CD4-positive, alpha-beta T cell treated with Interleukin-15 for 4 hours (primary cell): ENCODE measurements at regions not wholly inside any gene's neighbourhood (a gene's known extent, or its start where the extent isn't known, plus 50 kb on each side); places are given as distances from the start of the nearest gene placed in this dataset.
"Not testable (repeated sequence)": the region's sequence is repeated elsewhere in the genome, so short reads cannot be mapped to it uniquely, and the experiment has no call there.

ENCODE experiments used
- DNase-seq: peaks from one replicate; pipeline ENCODE4 v3.0.0-alpha.2; 2020; ENCODE audit warnings: low spot score

DNA sequence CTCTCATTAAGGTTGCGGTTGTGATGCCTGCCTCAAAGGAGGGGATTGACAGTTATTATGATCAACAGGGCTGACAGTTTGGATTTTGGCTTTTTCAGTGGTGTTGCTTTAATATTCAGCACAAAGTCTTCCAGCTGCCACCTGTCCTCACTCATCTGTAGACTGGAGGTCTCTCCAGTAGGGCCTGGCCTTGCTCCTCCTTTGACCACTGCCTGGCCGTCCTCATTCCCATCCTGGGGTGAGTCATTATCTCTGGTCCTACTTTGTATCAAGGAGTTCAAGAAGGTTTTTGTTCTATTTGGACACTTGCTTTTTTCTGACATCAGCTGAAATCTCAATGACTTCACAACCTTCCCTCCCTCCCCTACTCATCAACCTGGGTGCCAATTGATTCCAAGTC lies 95.1 kb upstream of the ZPLD1 start:
- DNase-seq: no peak

DNA sequence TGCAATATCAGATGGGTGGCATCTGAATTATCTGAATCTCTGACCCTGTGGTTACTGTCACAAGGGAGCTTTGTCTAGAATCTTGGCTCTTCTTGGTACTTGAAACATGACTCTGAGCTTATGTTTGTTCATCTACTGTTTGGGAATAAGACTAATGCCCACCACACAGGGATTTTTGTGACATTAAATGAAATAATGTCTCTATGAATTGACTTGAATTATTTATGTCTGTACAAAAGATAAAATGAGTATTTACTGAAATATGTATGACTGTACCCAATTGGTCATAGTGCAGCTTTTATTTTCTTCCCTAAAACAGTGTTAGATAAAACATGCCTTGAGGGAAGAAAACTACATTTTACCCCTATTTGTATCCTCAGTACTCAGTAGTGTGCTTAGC lies 87.9 kb upstream of the ZPLD1 start:
- DNase-seq: no peak

DNA sequence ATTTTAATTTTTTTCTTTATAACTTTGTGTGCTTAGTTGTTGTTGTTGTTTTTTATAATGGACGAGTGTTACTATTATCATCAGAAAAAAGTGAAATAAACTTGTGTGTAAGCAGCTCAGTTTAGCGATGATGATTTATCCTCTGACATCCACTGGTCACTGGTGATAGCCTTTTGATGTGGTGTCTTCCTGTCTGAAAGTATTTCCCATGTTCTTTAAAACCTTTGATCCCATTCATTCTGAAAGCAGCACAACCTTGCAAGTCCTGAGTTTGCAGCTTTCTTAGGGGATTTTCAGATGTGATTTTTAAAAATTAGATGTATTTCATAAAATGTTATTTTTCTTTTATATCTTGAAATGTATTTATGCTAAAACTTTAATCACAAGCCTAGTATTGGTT lies 85.9 kb upstream of the ZPLD1 start:
- no peak for DNase-seq

- DNase-seq: no peak
These were observed 81.7 kb upstream of the ZPLD1 start for GRCh38 chr3:102353148-102353547.

- DNase-seq: no peak
These were observed 81.0 kb upstream of the ZPLD1 start for GRCh38 chr3:102353805-102354204.

DNA sequence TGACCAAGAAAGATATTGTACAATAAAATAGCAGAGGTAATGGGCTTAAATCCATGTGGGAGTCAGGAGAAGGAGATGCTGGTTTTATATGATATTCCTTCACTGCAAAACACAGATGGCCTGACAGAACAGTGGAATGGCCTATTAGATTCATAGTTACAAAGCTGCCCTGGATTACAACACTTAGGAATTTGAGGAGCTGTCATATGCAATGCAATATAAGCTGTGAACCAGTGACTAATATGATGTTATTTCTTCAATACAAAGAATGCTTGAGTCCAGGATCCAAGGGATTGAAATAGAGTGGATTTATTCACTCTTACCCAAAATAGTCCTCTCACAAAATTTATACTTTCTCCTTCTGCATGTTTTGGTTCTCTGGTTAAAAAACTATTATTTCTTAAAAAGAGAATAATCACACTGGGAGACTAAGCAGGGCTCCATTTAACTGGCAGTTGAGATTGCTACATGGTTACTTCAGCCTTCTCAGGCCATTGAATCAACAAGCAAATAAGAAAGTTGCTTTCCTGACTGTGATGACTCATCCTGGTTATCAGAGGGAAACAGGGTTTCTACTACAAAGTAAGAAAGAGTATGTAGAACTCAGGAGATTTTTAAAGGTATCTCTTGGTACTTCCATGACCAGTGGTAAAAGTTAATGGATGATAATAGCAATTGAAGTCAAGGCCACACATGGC lies 79.8 kb upstream of the ZPLD1 start:
- DNase-seq: no peak

DNA sequence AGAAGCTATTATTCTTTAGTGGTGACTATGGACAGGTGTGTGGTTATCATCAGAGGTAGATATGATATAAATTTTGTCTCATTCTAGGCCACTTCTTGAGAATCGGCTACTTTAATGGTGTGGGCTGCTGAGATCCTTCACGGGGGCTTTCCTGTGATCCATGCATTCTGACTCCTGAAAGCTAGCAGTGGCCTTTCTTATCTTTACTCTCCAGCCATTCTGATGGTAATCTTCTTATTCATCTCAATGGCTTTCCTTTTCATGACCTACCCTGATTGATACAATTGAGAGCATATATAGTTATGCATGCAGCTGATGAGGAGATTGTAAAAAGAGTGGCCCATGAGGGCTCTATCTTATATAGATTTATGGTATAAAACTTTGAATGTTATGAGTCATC lies 78.3 kb upstream of the ZPLD1 start:
- no peak for DNase-seq

- not testable (repeated sequence) for DNase-seq
These were observed 77.5 kb upstream of the ZPLD1 start for GRCh38 chr3:102357313-102357712.

DNA sequence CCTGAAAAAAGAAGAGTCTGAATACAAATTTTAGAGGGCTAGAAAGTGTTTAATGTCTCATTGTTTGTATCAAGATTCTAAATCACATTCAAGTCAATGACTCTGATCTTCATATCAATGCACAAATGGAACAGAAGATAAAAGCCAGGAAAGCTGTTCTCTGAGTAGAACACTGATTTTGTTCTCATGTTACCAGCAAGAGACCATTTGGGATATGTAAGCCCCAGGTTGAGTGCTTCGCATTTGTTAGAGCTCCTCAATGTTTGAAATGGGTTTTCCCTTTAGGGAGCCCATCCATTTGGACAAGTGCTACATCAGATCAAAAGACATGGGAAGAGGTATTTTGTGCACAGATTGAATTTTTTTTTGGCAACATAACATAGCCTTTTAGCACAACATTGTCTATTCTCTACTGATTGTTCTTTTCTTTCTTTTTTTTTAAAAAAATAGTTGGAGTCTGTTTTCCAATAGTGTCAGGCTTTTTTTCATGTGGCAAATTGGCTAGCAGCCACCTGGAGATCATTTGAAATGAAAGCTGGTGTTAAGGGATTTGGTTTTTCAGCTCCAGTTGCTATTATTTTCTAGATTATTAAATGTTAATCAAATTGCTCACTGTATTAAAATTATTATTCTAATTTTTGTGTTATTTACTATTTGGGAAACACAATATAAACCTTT lies 74.5 kb upstream of the ZPLD1 start:
- no peak for DNase-seq

DNA sequence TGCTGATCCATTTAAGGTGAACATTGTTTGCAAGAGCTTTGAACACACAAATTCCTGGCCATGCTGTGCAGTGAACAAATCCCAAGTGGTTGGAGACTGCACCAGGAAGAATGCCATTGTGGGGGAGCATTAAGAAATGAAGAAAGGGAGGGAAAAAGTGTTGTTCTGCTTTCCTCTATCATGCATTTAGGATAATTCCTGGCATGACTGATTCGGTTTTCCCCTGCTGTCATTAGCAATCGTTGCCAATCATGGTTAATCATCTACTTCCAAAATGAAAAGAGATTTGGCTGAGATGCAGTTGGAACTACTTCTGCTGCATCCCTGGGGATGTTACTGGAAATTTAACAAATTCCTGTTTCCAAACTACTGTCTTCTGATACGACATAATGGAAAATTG lies 73.7 kb upstream of the ZPLD1 start:
- DNase-seq: no peak

GRCh38 chr3:102366116-102366515 lies 68.7 kb upstream of the ZPLD1 start:
- not testable (repeated sequence) for DNase-seq

GRCh38 chr3:102374863-102375634 lies 59.8 kb upstream of the ZPLD1 start:
- no peak for DNase-seq

- no peak for DNase-seq
These were observed 56.6 kb upstream of the ZPLD1 start for GRCh38 chr3:102378216-102378615.

GRCh38 chr3:102382201-102382600 lies 52.6 kb upstream of the ZPLD1 start:
- not testable (repeated sequence) for DNase-seq
